SK-N-SH (cell line): ENCODE measurements at regions not wholly inside any gene's neighbourhood (a gene's known extent, or its start where the extent isn't known, plus 50 kb on each side); places are given as distances from the start of the nearest gene placed in this dataset.
"Not testable (repeated sequence)": the region's sequence is repeated elsewhere in the genome, so short reads cannot be mapped to it uniquely, and the experiment has no call there.

Source experiments
- ELF1 ChIP-seq: IDR thresholded peaks from 2 replicates; pipeline ENCODE4 v1.4.0; 2012
- FOXJ3 ChIP-seq: sonication (generic); formaldehyde crosslinking; IDR thresholded peaks from 2 replicates; pipeline ENCODE4 v1.5.1; 2020; ENCODE audit warnings: mild to moderate bottlenecking, missing genetic modification reagents
- NFIC ChIP-seq: IDR thresholded peaks from 2 replicates; pipeline ENCODE4 v1.4.0; 2012; ENCODE audit warnings: borderline replicate concordance
- POLR2AphosphoS5 ChIP-seq: IDR thresholded peaks from 2 replicates; pipeline ENCODE4 v1.6.1; 2012; ENCODE audit warnings: low read depth, low read length
- RAD21 ChIP-seq: IDR thresholded peaks from 2 replicates; pipeline ENCODE4 v1.6.1; 2012; ENCODE audit warnings: mild to moderate bottlenecking, low read length
- SMC3 ChIP-seq: IDR thresholded peaks from 2 replicates; pipeline ENCODE4 v1.6.1; 2012; ENCODE audit warnings: low read depth, low read length, improper control_type of control experiment
- TAF1 ChIP-seq: IDR thresholded peaks from 2 replicates; pipeline ENCODE4 v1.6.1; 2012; ENCODE audit warnings: low read depth, mild to moderate bottlenecking, low read length, moderate library complexity, borderline replicate concordance
- TF ChIP-seq, protein P1 (sequence below): fragments of 200-600 bp; sonication (generic); IDR thresholded peaks from 2 replicates; pipeline ENCODE4 v1.6.1; 2017; ENCODE audit warnings: antibody characterized with exemption, mild to moderate bottlenecking, moderate library complexity
- TF ChIP-seq, protein P2 (sequence below): IDR thresholded peaks from 2 replicates; pipeline ENCODE4 v1.4.0; 2012; ENCODE audit warnings: low read depth

DNA sequence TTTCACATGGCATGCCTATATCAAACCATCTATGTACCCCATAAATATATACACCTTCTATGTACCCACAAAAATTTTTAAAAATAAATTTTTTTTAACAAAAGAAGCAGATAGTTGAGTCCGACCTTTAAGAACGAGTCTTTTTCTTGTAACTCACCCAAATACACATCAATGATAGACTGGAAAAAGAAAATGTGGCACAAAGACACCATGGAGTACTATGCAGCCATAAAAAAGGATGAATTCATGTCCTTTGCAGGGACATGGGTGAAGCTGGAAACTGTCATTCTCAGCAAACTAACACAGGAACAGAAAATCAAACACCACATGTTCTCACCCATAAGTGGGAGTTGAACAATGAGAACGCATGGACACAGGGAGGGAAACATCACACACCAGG lies 532.7 kb downstream of the RBFOX1 start:
- not testable (repeated sequence) for TF ChIP-seq ELF1; TAF1; POLR2AphosphoS5; NFIC; SMC3; RAD21; FOXJ3 (CRISPR knock-in tag)
- TF ChIP-seq, protein P1, sequence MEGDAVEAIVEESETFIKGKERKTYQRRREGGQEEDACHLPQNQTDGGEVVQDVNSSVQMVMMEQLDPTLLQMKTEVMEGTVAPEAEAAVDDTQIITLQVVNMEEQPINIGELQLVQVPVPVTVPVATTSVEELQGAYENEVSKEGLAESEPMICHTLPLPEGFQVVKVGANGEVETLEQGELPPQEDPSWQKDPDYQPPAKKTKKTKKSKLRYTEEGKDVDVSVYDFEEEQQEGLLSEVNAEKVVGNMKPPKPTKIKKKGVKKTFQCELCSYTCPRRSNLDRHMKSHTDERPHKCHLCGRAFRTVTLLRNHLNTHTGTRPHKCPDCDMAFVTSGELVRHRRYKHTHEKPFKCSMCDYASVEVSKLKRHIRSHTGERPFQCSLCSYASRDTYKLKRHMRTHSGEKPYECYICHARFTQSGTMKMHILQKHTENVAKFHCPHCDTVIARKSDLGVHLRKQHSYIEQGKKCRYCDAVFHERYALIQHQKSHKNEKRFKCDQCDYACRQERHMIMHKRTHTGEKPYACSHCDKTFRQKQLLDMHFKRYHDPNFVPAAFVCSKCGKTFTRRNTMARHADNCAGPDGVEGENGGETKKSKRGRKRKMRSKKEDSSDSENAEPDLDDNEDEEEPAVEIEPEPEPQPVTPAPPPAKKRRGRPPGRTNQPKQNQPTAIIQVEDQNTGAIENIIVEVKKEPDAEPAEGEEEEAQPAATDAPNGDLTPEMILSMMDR: not testable (repeated sequence)
- TF ChIP-seq, protein P2, sequence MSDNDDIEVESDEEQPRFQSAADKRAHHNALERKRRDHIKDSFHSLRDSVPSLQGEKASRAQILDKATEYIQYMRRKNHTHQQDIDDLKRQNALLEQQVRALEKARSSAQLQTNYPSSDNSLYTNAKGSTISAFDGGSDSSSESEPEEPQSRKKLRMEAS: not testable (repeated sequence)
